Fibroblast of lung (primary cell): ENCODE measurements at regions not wholly inside any gene's neighbourhood (a gene's known extent, or its start where the extent isn't known, plus 50 kb on each side); places are given as distances from the start of the nearest gene placed in this dataset.

Experiments used
- DNase-seq, 2 donors: peaks; one replicate each; pipeline versions ENCODE4 v3.0.0 to v3.0.0-alpha.2; 2010; ENCODE audit warnings: low read depth in 2 of 2
- H2AFZ ChIP-seq: 2 replicates; pipeline ENCODE4 v1.5.1; 2012; ENCODE audit warnings: low read length, control low read depth, inconsistent platforms
- H3K27ac ChIP-seq: 2 replicates; pipeline ENCODE4 v1.5.1; 2011; ENCODE audit warnings: low read length, control low read depth; ENCODE audit not compliant: insufficient read depth
- H3K27me3 ChIP-seq: 2 replicates; pipeline ENCODE4 v1.5.1; 2011; ENCODE audit warnings: mild to moderate bottlenecking, low read length; ENCODE audit not compliant: control insufficient read depth, insufficient read depth
- H3K36me3 ChIP-seq: 2 replicates; pipeline ENCODE4 v1.5.1; 2011; ENCODE audit warnings: low read length; ENCODE audit not compliant: control insufficient read depth, insufficient read depth
- H3K4me1 ChIP-seq: 2 replicates; pipeline ENCODE4 v1.5.1; 2011; ENCODE audit warnings: low read length; ENCODE audit not compliant: control insufficient read depth, insufficient read depth; ENCODE audit errors: extremely low read depth
- H3K4me2 ChIP-seq: 2 replicates; pipeline ENCODE4 v1.5.1; 2011; ENCODE audit warnings: low read length, control low read depth; ENCODE audit not compliant: insufficient read depth; ENCODE audit errors: extremely low read depth
- H3K4me3 ChIP-seq, 4 experiments: fragments of 200-600 bp in 1 of 4; sonication (generic) in 1 of 4; replicated peaks in 1 of 4; 2 replicates each; pipeline ENCODE4 v1.5.1; 2011 to 2016; ENCODE audit warnings: low read length in 4 of 4, low read depth in 3 of 4, mild to moderate bottlenecking in 3 of 4, control low read depth in 2 of 4, inconsistent platforms in 1 of 4, mixed read lengths in 1 of 4; ENCODE audit not compliant: insufficient read depth in 1 of 4; ENCODE audit errors: control extremely low read depth in 1 of 4
- H3K79me2 ChIP-seq: 2 replicates; pipeline ENCODE4 v1.5.1; 2012; ENCODE audit warnings: mild to moderate bottlenecking, low read length, inconsistent platforms; ENCODE audit not compliant: control insufficient read depth, insufficient read depth
- H3K9ac ChIP-seq: 2 replicates; pipeline ENCODE4 v1.5.1; 2011; ENCODE audit warnings: mild to moderate bottlenecking, low read length, control low read depth; ENCODE audit not compliant: insufficient read depth
- H3K9me3 ChIP-seq: 2 replicates; pipeline ENCODE4 v1.5.1; 2012; ENCODE audit warnings: low read depth, low read length; ENCODE audit not compliant: control insufficient read depth, insufficient read depth
- H4K20me1 ChIP-seq: 2 replicates; pipeline ENCODE4 v1.5.1; 2011; ENCODE audit warnings: low read length; ENCODE audit not compliant: control insufficient read depth, insufficient read depth; ENCODE audit errors: extremely low read depth
- EZH2 ChIP-seq: IDR thresholded peaks from 2 replicates; pipeline ENCODE4 v1.5.1; 2012; ENCODE audit warnings: low read length, control low read depth, mild to moderate bottlenecking; ENCODE audit errors: missing control alignments
- TF ChIP-seq, protein P1 (sequence below), 2 donors: IDR thresholded peaks in 1 of 2; conservative IDR thresholded peaks in 1 of 2; 1 replicate in 1 of 2; 2 replicates in 1 of 2; pipeline ENCODE4 v1.5.1; 2011 to 2012; ENCODE audit warnings: low read length in 2 of 2, control low read depth in 1 of 2, inconsistent platforms in 1 of 2, low read depth in 1 of 2, mild to moderate bottlenecking in 1 of 2

DNA sequence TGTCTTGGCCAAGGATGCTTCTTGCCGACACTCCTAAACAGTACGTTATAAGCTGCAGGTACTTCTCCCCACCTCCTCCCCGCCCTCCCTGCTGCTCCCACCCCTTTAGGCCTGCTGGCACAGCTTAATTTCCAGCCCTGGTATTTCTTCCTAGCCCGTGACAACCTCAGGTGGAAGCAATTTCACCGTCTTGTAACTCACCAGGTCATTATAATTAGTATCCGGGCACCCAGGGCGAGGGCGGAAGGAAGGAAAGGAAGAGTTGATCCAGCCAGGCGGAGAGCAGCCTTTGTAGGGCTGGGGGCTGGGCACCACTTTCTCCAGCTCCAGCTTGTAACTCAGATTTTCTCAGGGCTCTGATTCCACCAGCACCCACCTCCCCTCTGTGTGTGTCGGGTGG, 153.5 kb upstream of the CSF3R start:
- H3K27me3 ChIP-seq = no peaks in the 10 kb centered on the region
- no peaks in the 10 kb centered on the region for H3K36me3 ChIP-seq
- no peaks in the 10 kb centered on the region for H3K9me3 ChIP-seq
- no peak overlapping the region for H2AFZ ChIP-seq
- no peaks in the 10 kb centered on the region for H3K4me1 ChIP-seq
- TF ChIP-seq, protein P1, sequence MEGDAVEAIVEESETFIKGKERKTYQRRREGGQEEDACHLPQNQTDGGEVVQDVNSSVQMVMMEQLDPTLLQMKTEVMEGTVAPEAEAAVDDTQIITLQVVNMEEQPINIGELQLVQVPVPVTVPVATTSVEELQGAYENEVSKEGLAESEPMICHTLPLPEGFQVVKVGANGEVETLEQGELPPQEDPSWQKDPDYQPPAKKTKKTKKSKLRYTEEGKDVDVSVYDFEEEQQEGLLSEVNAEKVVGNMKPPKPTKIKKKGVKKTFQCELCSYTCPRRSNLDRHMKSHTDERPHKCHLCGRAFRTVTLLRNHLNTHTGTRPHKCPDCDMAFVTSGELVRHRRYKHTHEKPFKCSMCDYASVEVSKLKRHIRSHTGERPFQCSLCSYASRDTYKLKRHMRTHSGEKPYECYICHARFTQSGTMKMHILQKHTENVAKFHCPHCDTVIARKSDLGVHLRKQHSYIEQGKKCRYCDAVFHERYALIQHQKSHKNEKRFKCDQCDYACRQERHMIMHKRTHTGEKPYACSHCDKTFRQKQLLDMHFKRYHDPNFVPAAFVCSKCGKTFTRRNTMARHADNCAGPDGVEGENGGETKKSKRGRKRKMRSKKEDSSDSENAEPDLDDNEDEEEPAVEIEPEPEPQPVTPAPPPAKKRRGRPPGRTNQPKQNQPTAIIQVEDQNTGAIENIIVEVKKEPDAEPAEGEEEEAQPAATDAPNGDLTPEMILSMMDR (conservative IDR thresholded peaks at IDR 0.05 in 1 of 2, IDR thresholded peaks at IDR 0.05 in 1 of 2; ENCODE audit: low read depth in 1 of 2, low read length in 2 of 2) = no peak
- no peak for TF ChIP-seq EZH2
- no peak overlapping the region for H3K4me2 ChIP-seq
- no peak overlapping the region for H3K9ac ChIP-seq
- H4K20me1 ChIP-seq = no peaks in the 10 kb centered on the region
- no peak for DNase-seq
- no peak overlapping the region for H3K27ac ChIP-seq
- no peaks in the 10 kb centered on the region for H3K79me2 ChIP-seq
- H3K4me3 ChIP-seq = no peak overlapping the region

GRCh38 chr1:36635284-36635683, 152.6 kb upstream of the CSF3R start:
- TF ChIP-seq EZH2 = no peak
- TF ChIP-seq, protein P1 (conservative IDR thresholded peaks at IDR 0.05 in 1 of 2, IDR thresholded peaks at IDR 0.05 in 1 of 2; ENCODE audit: low read depth in 1 of 2, low read length in 2 of 2) = no peak
- Histone ChIP-seq H3K9ac (no peak overlapping the region), H4K20me1 (no peaks in the 10 kb centered on the region), H3K4me3 (no peak overlapping the region), H3K36me3 (no peaks in the 10 kb centered on the region), H3K79me2 (no peaks in the 10 kb centered on the region), H3K27ac (no peak overlapping the region), H3K4me1 (no peaks in the 10 kb centered on the region), H3K9me3 (no peaks in the 10 kb centered on the region), H3K27me3 (no peaks in the 10 kb centered on the region), H3K4me2 (no peak overlapping the region), H2AFZ (no peak overlapping the region)
- DNase-seq = no peak

- no peak for TF ChIP-seq EZH2
- TF ChIP-seq, protein P1 (conservative IDR thresholded peaks at IDR 0.05 in 1 of 2, IDR thresholded peaks at IDR 0.05 in 1 of 2; ENCODE audit: low read depth in 1 of 2, low read length in 2 of 2) = no peak
- Histone ChIP-seq H3K79me2 (no peaks in the 10 kb centered on the region), H3K4me2 (no peak overlapping the region), H3K4me1 (no peaks in the 10 kb centered on the region), H3K9me3 (no peaks in the 10 kb centered on the region), H3K27ac (no peak overlapping the region), H3K36me3 (no peaks in the 10 kb centered on the region), H3K4me3 (no peak overlapping the region), H2AFZ (no peak overlapping the region), H4K20me1 (no peaks in the 10 kb centered on the region), H3K9ac (no peak overlapping the region), H3K27me3 (no peaks in the 10 kb centered on the region)
- no peak for DNase-seq
These were observed 146.1 kb upstream of the CSF3R start for GRCh38 chr1:36628804-36629203.
